ENCODE measurements at regions not wholly inside any gene's neighbourhood (a gene's known extent, or its start where the extent isn't known, plus 50 kb on each side); places are given as distances from the start of the nearest gene placed in this dataset.

GRCh38 chr11:130980071-130980862 lies 64.0 kb upstream of the SNX19 start:
- no peak for TF ChIP-seq POLR2A (IDR thresholded peaks at IDR 0.05)
- no peak for TF ChIP-seq CTCF (IDR thresholded peaks at IDR 0.05)

Measured in right lobe of liver (tissue), 4 donors.